GM19438 (cell line): ENCODE measurements at regions not wholly inside any gene's neighbourhood (a gene's known extent, or its start where the extent isn't known, plus 50 kb on each side); places are given as distances from the start of the nearest gene placed in this dataset.
"Not testable (repeated sequence)": the region's sequence is repeated elsewhere in the genome, so short reads cannot be mapped to it uniquely, and the experiment has no call there.

Experiments
- ATAC-seq: cut with Tn5 transposase; IDR thresholded peaks from one replicate; pipeline ENCODE4 v1.9.1; 2021; ENCODE audit warnings: low read depth; ENCODE audit not compliant: unreplicated experiment

DNA sequence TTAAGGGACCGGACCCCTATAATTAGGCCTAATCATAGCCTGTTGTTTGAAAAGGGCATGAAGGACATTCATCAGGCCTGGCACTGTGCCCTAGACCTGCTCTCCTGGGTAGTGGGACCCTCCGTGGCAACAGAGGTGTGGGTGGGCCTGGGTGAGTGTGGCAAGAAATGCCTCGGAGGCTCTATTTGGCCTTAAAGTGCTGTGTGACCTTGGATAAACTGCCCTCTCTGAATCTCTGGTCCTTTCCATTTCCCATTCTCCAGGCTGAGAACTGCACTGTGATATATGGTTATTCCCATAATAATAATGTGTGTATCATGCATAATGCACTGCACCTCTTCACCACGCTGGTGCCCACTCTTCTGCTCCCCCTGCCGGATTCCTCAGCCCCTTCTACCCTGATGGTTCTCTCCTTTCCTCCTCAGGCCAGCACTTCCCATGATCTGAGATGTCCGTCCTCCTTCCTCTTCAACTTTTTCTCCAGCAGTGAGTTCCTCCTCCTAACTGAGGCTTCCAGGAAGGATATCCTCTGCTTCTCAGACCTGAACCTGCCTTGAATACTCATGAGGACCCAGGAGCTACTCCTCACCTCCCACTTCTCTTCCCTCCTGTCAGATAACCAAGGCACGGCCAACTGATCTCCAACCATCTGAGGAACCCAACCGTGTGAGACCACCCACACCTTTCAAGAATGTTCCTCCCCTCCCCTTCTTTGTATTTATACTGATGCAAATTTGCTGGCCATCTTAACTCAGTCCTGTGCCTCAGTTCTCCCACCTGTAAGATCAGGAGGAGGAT is 111.0 kb upstream of the PZP start:
- no peak for ATAC-seq

DNA sequence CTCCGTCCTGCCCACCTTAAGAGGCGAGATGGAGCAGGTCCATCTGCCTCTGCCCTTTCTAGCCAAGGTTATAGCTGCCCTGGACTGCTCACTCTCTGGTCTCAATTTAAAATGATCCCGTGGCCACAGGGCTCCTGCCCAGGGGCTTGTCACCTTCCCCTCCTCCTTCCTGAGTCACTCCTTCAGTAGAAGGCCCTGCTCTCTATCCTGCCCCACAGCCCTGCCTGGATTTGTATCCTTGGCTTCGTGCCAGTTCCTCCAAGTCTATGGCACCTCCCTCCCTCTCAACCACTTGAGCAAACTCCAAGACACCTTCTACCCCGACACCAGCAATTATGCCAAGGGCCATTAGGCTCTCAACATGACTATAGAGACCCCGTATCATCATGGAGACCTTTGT is 105.3 kb upstream of the PZP start:
- not testable (repeated sequence) for ATAC-seq

DNA sequence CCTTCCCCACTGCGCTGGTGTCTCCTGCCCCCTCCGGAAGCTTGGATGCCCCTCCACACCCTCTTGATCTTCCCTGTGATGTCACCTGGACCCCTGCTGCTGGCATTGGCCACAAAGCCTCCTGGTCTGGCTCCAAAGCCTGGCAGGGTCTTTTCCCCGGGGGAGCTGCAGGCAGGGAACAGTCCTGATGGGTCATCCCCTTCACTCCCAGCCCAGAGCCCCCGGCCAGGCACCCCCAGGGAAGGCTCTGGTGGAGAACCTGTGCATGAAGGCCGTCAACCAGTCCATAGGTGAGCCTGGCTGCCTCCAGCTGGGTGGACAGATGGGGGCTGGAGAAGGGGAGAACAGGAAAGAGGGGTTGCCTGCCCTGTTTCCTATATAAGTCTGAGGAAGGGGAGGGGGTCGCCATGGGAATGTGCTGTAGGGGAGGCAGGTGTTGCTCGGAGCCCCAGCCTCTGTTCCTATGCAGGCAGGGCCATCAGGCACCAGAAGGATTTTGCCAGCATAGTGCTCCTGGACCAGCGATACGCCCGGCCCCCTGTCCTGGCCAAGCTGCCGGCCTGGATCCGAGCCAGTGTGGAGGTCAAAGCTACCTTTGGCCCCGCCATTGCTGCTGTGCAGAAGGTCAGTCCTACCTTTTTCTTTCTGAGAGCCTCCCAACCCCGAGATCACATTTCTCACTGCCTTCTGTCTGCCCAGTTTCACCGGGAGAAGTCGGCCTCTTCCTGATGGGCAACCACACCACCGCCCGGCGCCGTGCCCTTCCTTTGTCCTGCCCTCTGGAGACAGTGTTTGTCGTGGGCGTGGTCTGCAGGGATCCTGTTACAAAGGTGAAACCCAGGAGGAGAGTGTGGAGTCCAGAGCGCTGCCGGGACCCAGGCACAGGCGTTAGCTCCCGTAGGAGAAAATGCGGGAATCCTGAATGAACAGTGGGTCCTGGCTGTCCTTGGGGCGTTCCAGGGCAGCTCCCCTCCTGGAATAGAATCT is 104.5 kb upstream of the PZP start:
- not testable (repeated sequence) for ATAC-seq

DNA sequence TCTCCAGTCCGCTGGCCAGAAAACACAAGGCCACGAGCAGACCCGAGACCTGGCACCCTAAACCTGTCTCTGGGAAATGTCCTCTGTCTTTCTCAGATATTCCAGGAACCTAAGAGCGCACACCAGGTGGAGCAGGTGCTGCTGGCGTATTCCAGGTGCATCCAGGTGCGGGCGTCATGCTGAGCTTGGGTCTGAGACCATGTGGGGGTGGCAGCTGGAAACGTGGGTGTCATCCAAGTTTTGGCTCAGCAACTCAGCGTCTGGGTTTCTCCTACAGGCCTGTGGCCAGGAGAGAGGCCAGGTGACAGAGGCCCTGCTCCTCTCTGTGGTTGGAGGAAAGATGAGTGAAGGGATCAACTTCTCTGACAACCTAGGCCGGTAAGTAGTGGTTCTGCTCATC is 103.3 kb upstream of the PZP start:
- ATAC-seq: not testable (repeated sequence)

DNA sequence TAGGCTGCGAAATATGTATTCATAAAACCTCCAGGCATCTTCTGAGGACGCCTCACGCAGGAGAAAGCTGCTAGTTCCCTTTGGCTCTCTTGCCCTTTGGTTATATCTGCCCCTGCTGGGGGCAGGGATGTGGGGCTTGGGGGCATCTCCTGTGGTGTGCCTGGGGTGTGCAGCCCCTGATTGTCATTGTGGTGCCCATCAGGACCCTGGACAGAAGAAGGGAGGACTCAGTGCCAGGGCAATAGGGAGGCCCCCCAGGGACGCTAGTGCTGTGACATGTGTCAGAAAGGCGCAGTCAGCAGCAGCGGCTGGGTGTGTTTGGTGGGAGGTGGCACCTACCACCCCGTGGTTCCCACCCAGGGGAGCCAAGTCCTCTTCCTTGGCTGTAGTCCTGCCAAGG is 102.5 kb upstream of the PZP start:
- not testable (repeated sequence) for ATAC-seq

DNA sequence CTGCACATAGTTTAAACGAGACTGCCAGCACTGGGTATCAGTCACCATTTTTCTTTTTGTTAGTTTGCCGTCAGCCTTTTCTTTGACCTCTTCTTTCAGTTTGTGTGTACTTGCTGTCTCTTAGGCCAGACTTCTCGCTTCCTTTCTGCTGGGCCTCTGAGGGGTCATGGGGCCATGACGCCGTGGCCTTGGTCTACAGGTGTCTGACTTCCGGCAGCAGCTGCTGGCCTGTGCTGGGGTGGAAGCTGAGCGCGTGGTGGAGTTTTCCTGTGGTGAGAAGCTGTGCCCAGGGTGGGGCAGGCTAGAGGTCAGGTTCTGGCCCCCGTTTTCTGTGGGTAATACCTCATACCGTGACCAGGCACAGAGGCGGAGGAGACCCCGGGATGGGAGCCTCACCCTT is 101.6 kb upstream of the PZP start:
- not testable (repeated sequence) for ATAC-seq

DNA sequence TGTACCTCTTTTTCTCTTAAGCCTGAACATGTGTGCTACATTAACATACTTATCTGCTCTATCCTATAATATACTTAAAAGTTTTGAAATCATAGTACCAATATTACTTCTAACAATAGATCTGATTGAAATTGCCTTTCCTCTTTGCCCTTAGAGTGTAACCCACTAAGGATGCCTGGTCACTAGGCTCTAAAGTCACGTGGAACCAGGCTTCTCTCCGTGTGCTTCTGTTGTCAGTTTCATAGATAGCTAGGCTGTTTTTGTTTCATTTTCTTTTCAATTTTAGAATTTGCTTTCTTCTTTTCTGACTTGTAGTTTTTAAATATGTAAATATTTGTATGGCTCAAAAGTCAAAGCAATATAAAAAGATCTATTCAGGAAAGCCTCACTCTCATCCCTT is 100.5 kb upstream of the PZP start:
- ATAC-seq: not testable (repeated sequence)

DNA sequence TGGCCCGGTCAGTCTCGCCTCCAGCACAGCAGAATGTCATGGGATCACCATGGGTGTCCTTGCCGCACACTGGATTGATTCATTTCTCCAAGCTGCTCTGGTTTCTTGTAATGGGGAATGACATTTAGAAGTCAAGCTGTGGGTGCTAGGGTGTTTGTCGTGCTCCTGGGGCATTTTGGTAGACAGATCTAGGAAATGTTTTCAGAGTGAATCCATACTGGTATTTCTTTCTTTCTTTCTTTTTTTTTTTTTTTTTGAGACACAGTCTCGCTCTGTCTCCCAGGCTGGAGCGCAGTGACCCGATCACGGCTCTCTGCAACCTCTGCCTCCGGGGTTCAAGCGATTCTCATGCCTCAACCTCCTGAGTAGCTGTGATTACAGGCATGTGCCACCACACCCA is 100.0 kb upstream of the PZP start:
- ATAC-seq: not testable (repeated sequence)

DNA sequence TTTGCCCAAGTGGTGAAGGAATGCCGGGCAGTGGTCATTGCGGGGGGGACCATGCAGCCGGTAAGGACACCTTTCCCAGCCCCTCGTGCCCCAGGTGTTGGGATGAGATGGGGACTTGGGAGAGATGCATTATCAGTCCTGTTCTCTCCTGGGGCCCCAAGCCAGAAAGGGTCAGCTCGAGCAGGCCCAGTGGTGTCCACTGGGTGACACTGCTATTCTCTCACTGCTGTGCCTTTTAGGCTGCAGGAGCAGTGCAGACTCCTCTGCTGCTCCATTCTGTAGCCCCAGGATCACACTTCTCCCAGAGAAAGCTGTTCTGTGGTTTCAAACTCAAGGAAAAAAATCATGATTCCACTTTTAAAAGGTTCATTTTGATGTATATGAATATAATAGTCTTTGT is 99.1 kb upstream of the PZP start:
- not testable (repeated sequence) for ATAC-seq

DNA sequence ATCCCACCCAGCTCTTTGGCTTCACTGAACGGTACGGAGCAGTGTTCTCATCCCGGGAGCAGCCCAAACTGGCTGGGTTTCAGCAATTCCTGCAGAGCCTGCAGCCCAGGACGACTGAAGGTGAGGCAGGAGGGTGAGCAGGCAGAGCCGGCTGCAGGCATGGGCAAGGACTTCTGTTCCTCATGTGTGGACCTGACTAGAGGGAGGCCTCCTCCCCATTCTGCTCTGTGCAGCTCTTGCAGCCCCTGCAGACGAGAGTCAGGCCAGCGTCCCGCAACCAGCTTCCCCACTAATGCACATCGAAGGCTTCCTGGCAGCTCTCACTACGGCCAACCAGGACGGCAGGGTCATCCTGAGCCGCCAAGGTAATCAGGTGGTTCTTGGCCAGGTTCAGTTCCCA is 97.8 kb upstream of the PZP start:
- ATAC-seq: not testable (repeated sequence)

DNA sequence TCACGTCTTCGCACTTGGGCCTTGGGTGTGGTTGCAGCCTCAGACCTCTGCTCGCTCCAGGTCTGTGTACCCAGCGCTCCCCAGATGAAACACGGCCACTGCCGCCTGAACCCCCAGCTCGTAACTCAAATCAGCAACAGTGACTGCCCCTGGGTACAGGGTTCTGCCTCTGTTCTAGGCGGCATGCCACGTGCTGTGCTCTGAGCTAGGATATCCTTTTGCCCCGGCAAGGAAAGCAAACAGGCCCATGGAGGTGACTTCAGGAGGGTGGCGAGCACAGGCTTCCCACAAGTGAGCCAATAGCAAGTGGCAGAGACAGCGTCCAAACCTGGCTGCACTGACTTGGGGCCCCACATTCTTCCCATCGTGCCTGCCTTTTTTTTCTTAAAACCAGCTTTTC is 96.3 kb upstream of the PZP start:
- not testable (repeated sequence) for ATAC-seq

DNA sequence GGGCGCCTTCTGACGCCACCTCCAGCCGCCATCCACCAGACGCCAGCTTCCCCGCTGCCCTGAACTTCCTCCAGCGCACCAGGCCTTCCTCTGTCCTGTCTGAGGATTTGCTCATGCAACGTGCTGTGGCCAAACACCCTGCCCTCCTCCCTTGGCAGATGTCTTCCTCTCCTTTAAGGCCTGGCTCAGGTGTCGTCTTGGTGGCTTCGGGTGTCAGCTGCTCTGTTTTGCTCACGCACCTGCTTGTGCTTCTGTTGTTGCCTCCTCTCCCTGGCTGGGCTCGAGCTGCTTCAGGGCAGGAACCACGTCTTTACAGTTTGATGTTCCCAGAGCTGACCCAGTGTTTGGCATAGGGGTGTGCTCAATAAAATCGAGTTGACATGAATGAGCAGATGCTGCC is 87.7 kb upstream of the PZP start:
- ATAC-seq: not testable (repeated sequence)

DNA sequence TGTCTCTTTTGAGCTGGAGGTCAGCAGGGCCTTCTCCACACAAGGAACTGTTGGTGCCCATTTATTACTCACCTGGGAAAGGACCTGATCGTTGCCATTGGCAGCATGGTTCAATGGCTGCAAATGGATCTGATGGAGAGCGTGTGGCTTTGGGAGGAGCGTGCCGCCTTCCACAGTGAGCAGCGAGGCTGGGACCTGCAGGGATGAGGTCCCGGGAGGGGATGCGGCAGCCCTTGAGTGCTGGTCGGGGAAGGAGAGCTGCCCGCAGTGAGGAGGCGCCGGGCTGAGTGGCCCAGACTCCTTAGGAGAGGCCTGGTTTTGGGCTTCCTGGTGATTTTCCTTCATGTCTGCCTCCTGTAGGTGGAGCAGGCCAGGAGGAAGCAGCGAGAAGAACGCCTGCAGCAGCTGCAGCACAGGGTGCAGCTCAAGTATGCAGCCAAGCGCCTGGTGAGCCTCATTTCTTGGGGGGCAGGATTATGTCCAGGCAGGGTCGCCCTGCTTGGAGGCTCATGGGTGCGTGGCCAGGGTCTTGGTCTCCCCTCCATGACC is 86.0 kb upstream of the PZP start:
- ATAC-seq: not testable (repeated sequence)

DNA sequence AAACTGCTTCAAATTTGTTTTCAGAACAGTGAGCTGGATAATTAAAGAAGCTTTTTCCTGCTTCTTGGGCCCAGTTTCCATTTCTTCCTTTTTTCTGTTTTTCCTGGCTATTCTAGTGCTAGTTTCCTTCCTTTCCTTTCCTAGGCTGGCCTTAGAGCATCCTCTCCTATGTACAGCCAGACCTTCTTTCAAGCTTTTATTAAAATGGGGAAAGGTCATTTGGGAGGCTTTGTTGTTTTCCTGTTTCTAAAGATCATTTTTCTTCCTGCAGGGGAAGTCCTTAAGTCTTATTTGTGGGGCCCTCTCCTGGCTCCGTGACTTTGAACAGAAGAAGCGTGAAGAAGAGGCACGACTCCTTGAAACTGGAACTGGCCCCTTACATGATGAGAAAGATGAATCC is 85.2 kb upstream of the PZP start:
- ATAC-seq: not testable (repeated sequence)

DNA sequence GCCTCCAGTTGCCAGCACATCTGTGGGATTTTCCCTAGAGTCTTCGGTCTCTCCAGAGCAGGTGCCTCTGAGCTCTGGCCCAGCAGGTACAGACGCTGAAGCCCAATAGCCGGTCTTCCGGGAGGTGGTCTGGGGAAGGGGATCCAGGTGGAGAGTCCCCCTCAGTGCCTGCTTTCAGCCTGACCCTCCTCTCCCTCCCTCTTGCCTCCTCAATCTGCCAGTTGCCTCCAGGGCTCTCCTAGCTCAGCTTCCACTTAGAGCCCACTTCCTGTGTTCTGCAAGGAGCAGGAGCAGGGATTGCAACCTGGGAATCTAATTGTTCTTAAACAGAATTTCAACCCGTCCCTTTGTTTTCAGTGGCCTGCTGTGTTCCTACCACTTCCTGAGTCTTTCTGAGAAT is 81.8 kb upstream of the PZP start:
- not testable (repeated sequence) for ATAC-seq

DNA sequence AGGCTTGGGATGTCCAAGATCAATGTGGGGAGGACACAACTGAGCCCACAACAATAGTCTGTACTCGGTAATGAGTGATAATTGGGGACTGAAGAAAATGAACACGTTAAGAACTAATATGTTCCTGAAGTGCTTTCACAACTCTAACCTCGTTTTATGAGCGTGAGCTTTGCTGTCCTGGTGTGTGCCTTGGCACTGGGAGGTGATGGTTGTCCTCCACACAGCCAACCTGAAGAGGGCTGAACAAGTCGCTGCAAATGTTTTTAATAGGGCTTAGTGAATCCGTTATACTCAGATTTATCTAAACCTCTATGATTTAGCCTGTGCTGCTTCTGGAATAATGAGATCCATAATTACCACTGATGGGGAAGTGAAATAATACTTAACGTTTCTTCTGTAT is 76.5 kb upstream of the PZP start:
- ATAC-seq: not testable (repeated sequence)

DNA sequence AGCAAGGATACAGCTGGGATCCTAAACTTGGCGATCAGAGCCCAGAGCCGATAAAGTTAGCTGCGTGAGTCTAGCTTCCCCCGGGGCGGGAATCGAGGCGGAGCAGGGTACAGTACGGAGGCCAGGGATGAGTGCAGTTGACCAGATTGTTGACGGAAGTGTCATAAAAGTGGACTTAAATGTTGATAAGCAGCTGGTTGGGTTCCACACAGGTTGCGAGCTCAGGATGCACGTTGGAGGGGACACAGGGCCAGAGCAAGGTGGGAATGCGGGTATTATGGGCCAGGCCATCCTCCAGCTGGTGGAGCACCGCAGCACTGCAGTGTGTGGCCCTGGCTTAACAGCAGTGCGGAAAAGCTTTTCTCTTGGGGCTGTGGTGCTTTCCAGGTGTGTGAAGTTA is 76.0 kb upstream of the PZP start:
- peak; percentile 45 for ATAC-seq

DNA sequence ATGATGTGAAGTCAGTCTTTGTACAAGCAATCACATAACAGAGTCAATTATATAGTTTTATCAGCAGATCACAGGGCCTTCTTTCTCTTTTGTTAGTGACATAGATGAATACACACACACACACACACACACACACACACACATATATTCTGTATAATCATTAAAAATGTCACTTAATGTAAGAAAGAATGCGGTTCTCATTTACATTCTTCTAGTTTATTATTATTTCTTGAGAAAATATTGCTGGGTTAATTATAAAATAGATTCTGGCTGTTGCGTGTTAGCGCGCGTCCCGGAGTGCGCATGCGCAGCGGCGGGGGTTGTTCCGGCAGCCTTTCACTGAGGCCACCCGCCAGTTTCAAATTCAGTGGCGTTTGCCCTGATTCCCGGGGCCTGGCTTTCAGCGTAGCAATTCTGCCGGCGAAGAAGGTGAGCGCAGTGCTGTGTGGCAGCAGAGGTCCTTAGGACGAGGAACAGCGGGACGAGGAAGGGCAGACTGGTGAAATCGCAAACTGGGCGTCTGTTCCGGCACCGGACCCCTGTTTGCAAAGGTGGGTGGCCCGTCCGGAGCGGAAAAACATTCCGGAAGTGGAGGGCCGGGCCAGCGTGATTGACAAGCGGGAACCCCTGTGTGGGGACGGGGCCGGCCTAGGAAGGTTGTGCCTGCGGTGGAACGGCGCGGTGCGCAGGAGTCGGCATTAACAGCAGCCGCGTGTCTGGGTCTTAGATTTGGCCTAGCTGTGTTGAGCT is 75.3 kb upstream of the PZP start:
- peak; percentile 72 for ATAC-seq

DNA sequence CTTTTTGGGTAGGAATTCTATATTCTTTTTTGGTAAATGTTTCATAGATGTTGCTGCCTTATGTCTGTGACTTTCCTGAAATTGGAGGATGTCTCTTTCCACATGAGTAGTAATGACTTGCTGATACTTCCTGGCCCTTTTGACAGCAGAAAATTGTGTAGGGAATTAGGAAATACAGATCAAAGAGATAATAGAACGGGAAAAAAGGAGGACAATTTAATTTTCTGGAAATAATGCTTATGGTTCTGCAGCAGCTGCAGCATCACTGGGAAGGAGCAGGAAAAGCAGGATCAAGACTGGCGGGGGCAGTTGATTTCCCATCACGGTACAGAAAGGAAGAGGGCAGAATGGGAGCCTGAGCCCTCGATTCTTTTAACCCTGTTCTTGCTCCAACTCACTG is 68.8 kb upstream of the PZP start:
- ATAC-seq: no peak

DNA sequence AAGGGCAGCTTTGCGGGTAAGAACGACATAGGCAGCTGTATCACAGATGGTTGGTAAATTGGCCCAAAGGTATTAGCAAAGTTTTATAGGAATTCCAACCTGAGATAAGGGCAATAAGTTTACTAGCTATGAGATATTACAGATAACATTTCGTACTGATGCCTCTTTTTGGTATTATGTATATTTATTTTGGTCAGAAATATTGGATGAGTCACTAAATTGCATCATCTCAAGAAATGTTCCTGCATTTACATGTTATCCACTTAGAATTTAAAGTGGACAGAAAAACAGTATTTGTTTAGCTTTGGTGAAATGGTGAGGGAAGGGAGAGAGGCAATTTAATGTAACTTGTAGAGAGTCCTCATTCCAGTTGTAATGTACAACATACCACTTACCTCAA is 65.1 kb upstream of the PZP start:
- no peak for ATAC-seq
